B cell (primary cell): ENCODE measurements at regions not wholly inside any gene's neighbourhood (a gene's known extent, or its start where the extent isn't known, plus 50 kb on each side); places are given as distances from the start of the nearest gene placed in this dataset.

Source experiments
- ATAC-seq: fragments of 200-7000 bp; cut with Tn5 transposase; one replicate; pipeline ENCODE4 v1.10.0; 2021; ENCODE audit warnings: low read depth, mild to moderate bottlenecking, moderate number of reproducible peaks, moderate library complexity
- CTCF ChIA-PET: fragments of 350-600 bp; sonication (Branson Sonifier 250); formaldehyde crosslinking; loops from one replicate; lab custom pipeline; 2021; ENCODE audit warnings: antibody characterized with exemption, inconsistent platforms; lab: Charles Lee
- POLR2A ChIA-PET: fragments of 350-600 bp; sonication (Branson Sonifier 250); formaldehyde crosslinking; loops from one replicate; lab custom pipeline; 2021; ENCODE audit warnings: antibody characterized with exemption; lab: Charles Lee
- DNase-seq: peaks from one replicate; pipeline ENCODE4 v3.0.0; 2013
- H2AFZ ChIP-seq: 2 replicates; pipeline ENCODE4 v1.6.1; 2012; ENCODE audit warnings: mild to moderate bottlenecking, low read depth, low read length; ENCODE audit not compliant: insufficient read depth, poor library complexity, severe bottlenecking
- H3K27ac ChIP-seq, 2 donors: 1 replicate in 1 of 2; 2 replicates in 1 of 2; pipeline ENCODE4 v1.5.1; 2012 to 2013; ENCODE audit warnings: low read length in 2 of 2, mild to moderate bottlenecking in 2 of 2, moderate library complexity in 1 of 2
- H3K27me3 ChIP-seq, 4 experiments: fragments of 200-600 bp in 1 of 4; sonication (generic) in 1 of 4; replicated peaks in 1 of 4; 1 replicate in 2 of 4; 2 replicates in 2 of 4; pipeline versions ENCODE4 v1.6.1 to v1.7.0; 2013 to 2016; ENCODE audit warnings: low read length in 3 of 4, mild to moderate bottlenecking in 2 of 4, mixed read lengths in 1 of 4, moderate library complexity in 1 of 4; ENCODE audit not compliant: insufficient read depth in 4 of 4, control insufficient read depth in 3 of 4; ENCODE audit errors: control extremely low read depth in 1 of 4
- H3K36me3 ChIP-seq, 2 experiments: replicated peaks in 1 of 2; 1 replicate in 1 of 2; 2 replicates in 1 of 2; pipeline versions ENCODE4 v1.6.1 to v1.7.1; 2013; ENCODE audit warnings: low read length in 1 of 2; ENCODE audit not compliant: insufficient read depth in 2 of 2, control insufficient read depth in 1 of 2; ENCODE audit errors: control extremely low read depth in 1 of 2, extremely low read depth in 1 of 2
- H3K4me1 ChIP-seq, 2 donors: fragments of 200-600 bp in 1 of 2; sonication (generic) in 1 of 2; 1 replicate in 1 of 2; 2 replicates in 1 of 2; pipeline versions ENCODE4 v1.5.1 to v1.6.1; 2013 to 2017; ENCODE audit warnings: low read length in 2 of 2; ENCODE audit not compliant: control insufficient read depth in 2 of 2, insufficient read depth in 2 of 2
- H3K4me2 ChIP-seq: replicated peaks from 2 replicates; pipeline ENCODE3; 2012; ENCODE audit warnings: mild to moderate bottlenecking, low read depth, low read length; ENCODE audit not compliant: poor library complexity, severe bottlenecking
- H3K4me3 ChIP-seq, 5 experiments: fragments of 200-600 bp in 1 of 5; sonication (generic) in 1 of 5; 1 replicate in 3 of 5; 2 replicates in 2 of 5; pipeline versions ENCODE4 v1.5.1 to v1.7.0; 2011 to 2016; ENCODE audit warnings: low read length in 4 of 5, mild to moderate bottlenecking in 4 of 5, low read depth in 2 of 5, control low read depth in 1 of 5, moderate library complexity in 1 of 5; ENCODE audit not compliant: insufficient read depth in 1 of 5; ENCODE audit errors: control extremely low read depth in 1 of 5, extremely low read depth in 1 of 5
- H3K79me2 ChIP-seq: fragments of 200-600 bp; sonication (generic); one replicate; pipeline ENCODE4 v1.6.0; 2016; ENCODE audit warnings: low read length; ENCODE audit not compliant: control insufficient read depth, insufficient read depth
- H3K9ac ChIP-seq: fragments of 200-600 bp; sonication (generic); 2 replicates; pipeline ENCODE4 v1.6.1; 2017; ENCODE audit warnings: mild to moderate bottlenecking, low read length, moderate library complexity
- H3K9me3 ChIP-seq, 3 donors: one replicate each; pipeline versions ENCODE4 v1.6.1 to v1.7.1; 2013; ENCODE audit warnings: low read length in 2 of 3; ENCODE audit not compliant: control insufficient read depth in 2 of 3, insufficient read depth in 1 of 3; ENCODE audit errors: control extremely low read depth in 1 of 3
- H4K20me1 ChIP-seq: 2 replicates; pipeline ENCODE4 v1.6.0; 2012; ENCODE audit warnings: mild to moderate bottlenecking, low read length; ENCODE audit not compliant: insufficient read depth, control insufficient read depth, poor library complexity, severe bottlenecking
- H3K27ac Mint-ChIP-seq: one replicate; pipeline ENCODE4 v1.8.0; 2021; ENCODE audit warnings: mixed read lengths
- H3K27me3 Mint-ChIP-seq: one replicate; pipeline ENCODE4 v1.8.0; 2021; ENCODE audit warnings: mixed read lengths
- H3K4me1 Mint-ChIP-seq: one replicate; pipeline ENCODE4 v1.8.0; 2021; ENCODE audit warnings: mixed read lengths
- H3K4me3 Mint-ChIP-seq: one replicate; pipeline ENCODE4 v1.8.0; 2021; ENCODE audit warnings: mixed read lengths
- H3K9me3 Mint-ChIP-seq: one replicate; pipeline ENCODE4 v1.8.0; 2022; ENCODE audit warnings: mixed read lengths; ENCODE audit not compliant: insufficient read depth
- EZH2 ChIP-seq: IDR thresholded peaks from 2 replicates; pipeline ENCODE4 v1.6.1; 2012; ENCODE audit warnings: borderline replicate concordance, low read depth, mild to moderate bottlenecking, moderate library complexity, low read length; ENCODE audit not compliant: insufficient read depth, poor library complexity, severe bottlenecking
- WGBS: methylation state at CpG from one replicate; pipeline ENCODE4 v1.1.5; 2013; ENCODE audit warnings: missing lambda C conversion rate; ENCODE audit not compliant: insufficient coverage; 5-methylcytosine and 5-hydroxymethylcytosine counted together
- intact Hi-C: fragments of 100-400 bp; cut with micrococcal nuclease; formaldehyde crosslinking; loops from one replicate; pipeline ENCODE4 v1.10.0; 2022
- TF ChIP-seq, protein P1 (sequence below): fragments of 200-600 bp; IDR thresholded peaks from one replicate; pipeline ENCODE4 v1.8.0; 2022; ENCODE audit warnings: antibody characterized with exemption, mild to moderate bottlenecking

DNA sequence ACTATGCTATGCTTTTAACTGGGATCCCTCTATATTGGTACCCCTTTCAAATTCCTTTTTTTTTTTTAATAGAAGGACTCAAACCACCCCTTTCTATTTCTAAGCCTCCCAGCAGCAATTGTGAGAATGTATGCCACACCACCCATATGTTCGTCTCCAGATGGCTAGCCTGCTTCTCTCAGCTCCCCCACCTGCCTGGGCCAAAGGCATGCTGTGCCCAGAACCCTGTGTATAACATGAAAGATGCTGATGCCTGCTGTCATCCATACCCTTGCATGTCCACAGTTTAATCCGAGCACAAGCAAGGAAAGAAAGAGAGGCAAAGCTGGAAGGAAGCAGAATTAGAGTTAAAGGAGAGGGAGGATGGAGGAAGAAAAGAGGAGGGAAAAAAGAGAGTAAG lies 159.5 kb upstream of the CNTN6 start:
- Histone ChIP-seq H3K4me1 (no peaks in the 10 kb centered on the region), H3K27me3 (no peaks in the 10 kb centered on the region), H3K79me2 (no peaks in the 10 kb centered on the region), H3K9me3 (peaks cover 0 to 2% (median 0%) of the 10 kb centered on the region in 3 donors), H3K4me2 (no peak overlapping the region), H2AFZ (no peak overlapping the region), H3K4me3 (no peak overlapping the region), H3K27ac (no peak overlapping the region), H3K36me3 (no peaks in the 10 kb centered on the region), H4K20me1 (no peaks in the 10 kb centered on the region), H3K9ac (no peak overlapping the region)
- Mint-ChIP-seq H3K27ac (no peak overlapping the region), H3K4me3 (no peak overlapping the region), H3K27me3 (no peaks in the 10 kb centered on the region), H3K4me1 (no peaks in the 10 kb centered on the region), H3K9me3 (no peaks in the 10 kb centered on the region)
- POLR2A ChIA-PET = no interaction called here
- no peak for DNase-seq
- ATAC-seq = no peak
- WGBS = 63% methylated on average over 1 of the region's 2 CpGs
- CTCF ChIA-PET = no interaction called here
- TF ChIP-seq, protein P1, sequence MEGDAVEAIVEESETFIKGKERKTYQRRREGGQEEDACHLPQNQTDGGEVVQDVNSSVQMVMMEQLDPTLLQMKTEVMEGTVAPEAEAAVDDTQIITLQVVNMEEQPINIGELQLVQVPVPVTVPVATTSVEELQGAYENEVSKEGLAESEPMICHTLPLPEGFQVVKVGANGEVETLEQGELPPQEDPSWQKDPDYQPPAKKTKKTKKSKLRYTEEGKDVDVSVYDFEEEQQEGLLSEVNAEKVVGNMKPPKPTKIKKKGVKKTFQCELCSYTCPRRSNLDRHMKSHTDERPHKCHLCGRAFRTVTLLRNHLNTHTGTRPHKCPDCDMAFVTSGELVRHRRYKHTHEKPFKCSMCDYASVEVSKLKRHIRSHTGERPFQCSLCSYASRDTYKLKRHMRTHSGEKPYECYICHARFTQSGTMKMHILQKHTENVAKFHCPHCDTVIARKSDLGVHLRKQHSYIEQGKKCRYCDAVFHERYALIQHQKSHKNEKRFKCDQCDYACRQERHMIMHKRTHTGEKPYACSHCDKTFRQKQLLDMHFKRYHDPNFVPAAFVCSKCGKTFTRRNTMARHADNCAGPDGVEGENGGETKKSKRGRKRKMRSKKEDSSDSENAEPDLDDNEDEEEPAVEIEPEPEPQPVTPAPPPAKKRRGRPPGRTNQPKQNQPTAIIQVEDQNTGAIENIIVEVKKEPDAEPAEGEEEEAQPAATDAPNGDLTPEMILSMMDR = no peak
- no peak for TF ChIP-seq EZH2
- intact Hi-C loops = no loop called here

DNA sequence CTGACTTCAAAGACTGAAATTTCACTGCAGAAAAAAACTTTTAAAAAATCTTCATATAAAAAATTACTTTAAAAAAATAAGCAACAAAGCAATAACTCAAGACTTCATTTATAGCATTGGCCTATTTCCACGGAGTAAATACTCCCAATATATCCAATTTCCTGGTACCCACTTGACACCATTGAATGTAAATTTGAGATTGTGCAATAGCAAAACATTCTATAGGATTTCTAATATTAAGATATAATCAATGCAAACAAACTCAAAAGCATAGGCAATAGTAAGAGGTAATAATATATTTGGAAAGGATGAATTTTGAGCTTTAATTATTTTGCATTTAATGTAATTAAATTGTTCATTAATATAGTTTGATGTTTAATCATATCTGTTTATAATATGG lies 148.0 kb upstream of the CNTN6 start:
- Mint-ChIP-seq H3K27ac (no peak overlapping the region), H3K9me3 (peaks cover 2% of the 10 kb centered on the region), H3K4me1 (no peaks in the 10 kb centered on the region), H3K27me3 (no peaks in the 10 kb centered on the region), H3K4me3 (no peak overlapping the region)
- H3K4me1 ChIP-seq = no peaks in the 10 kb centered on the region
- no peak overlapping the region for H3K4me2 ChIP-seq
- TF ChIP-seq, protein P1 = no peak
- no peak for TF ChIP-seq EZH2
- ChIA-PET CTCF (no interaction called here), POLR2A (no interaction called here)
- H4K20me1 ChIP-seq = no peaks in the 10 kb centered on the region
- no peak overlapping the region for H3K4me3 ChIP-seq
- no CpG with 5 or more reads among the region's 1 CpG for WGBS
- no peaks in the 10 kb centered on the region for H3K36me3 ChIP-seq
- H2AFZ ChIP-seq = no peak overlapping the region
- H3K27me3 ChIP-seq = no peaks in the 10 kb centered on the region
- DNase-seq = no peak
- no peaks in the 10 kb centered on the region for H3K79me2 ChIP-seq
- no peak overlapping the region for H3K9ac ChIP-seq
- no peak for ATAC-seq
- intact Hi-C loops = no loop called here
- H3K9me3 ChIP-seq = peaks cover 0 to 1% (median 0%) of the 10 kb centered on the region in 3 donors
- H3K27ac ChIP-seq = no peak overlapping the region
